WTC11 (cell line): ENCODE measurements at regions not wholly inside any gene's neighbourhood (a gene's known extent, or its start where the extent isn't known, plus 50 kb on each side); places are given as distances from the start of the nearest gene placed in this dataset.

Experiments used
- ATAC-seq: fragments of 200-7000 bp; cut with Tn5 transposase; 2 replicates; pipeline ENCODE4 v1.10.0; 2021; ENCODE audit warnings: mild to moderate bottlenecking, moderate library complexity
- CTCF ChIA-PET: fragments of 300-600 bp; sonication (Branson Sonifier 250); formaldehyde crosslinking; loops from one replicate; lab custom pipeline; 2021; ENCODE audit warnings: antibody characterized with exemption; lab: Charles Lee
- POLR2A ChIA-PET: fragments of 350-600 bp; sonication (Branson Sonifier 250); formaldehyde crosslinking; loops from one replicate; lab custom pipeline; 2021; ENCODE audit warnings: antibody characterized with exemption; lab: Charles Lee
- DNase-seq: peaks from one replicate; pipeline ENCODE4 v3.0.0; 2021; ENCODE audit warnings: low spot score
- H3K27ac Mint-ChIP-seq: 2 replicates; pipeline ENCODE4 v1.8.0; 2021; ENCODE audit warnings: mixed read lengths
- H3K27me3 Mint-ChIP-seq: 2 replicates; pipeline ENCODE4 v1.8.0; 2021; ENCODE audit warnings: low read depth, mild to moderate bottlenecking, moderate library complexity, mixed read lengths
- H3K36me3 Mint-ChIP-seq: 2 replicates; pipeline ENCODE4 v1.8.0; 2021; ENCODE audit warnings: mixed read lengths
- H3K4me1 Mint-ChIP-seq: 2 replicates; pipeline ENCODE4 v1.8.0; 2022; ENCODE audit warnings: mixed read lengths
- H3K4me3 Mint-ChIP-seq: 2 replicates; pipeline ENCODE4 v1.8.0; 2021; ENCODE audit warnings: mild to moderate bottlenecking, moderate library complexity, mixed read lengths
- H3K9me3 Mint-ChIP-seq: 2 replicates; pipeline ENCODE4 v1.8.0; 2021; ENCODE audit warnings: mixed read lengths
- ARID4B ChIP-seq: sonication (generic); formaldehyde crosslinking; IDR thresholded peaks from 2 replicates; pipeline ENCODE4 v1.8.0; 2023; ENCODE audit warnings: missing genetic modification reagents, mild to moderate bottlenecking, borderline replicate concordance
- ATF3 ChIP-seq: sonication (generic); formaldehyde crosslinking; conservative IDR thresholded peaks from 2 replicates; pipeline ENCODE4 v1.8.1; 2022; ENCODE audit warnings: mild to moderate bottlenecking, missing genetic modification reagents
- ATF6 ChIP-seq: sonication (generic); formaldehyde crosslinking; IDR thresholded peaks from 2 replicates; pipeline ENCODE4 v1.8.1; 2023; ENCODE audit warnings: mild to moderate bottlenecking, missing genetic modification reagents
- CDX4 ChIP-seq: fragments of 250-450 bp; sonication (Bioruptor Pico); IDR thresholded peaks from 2 replicates; pipeline ENCODE4 v1.9.0; 2021; ENCODE audit warnings: moderate library complexity, mild to moderate bottlenecking, inconsistent platforms, borderline replicate concordance
- CREM ChIP-seq: sonication (generic); formaldehyde crosslinking; IDR thresholded peaks from 2 replicates; pipeline ENCODE4 v1.8.1; 2022; ENCODE audit warnings: mild to moderate bottlenecking, missing genetic modification reagents, moderate library complexity
- E2F5 ChIP-seq: sonication (generic); formaldehyde crosslinking; IDR thresholded peaks from 2 replicates; pipeline ENCODE4 v1.8.1; 2022; ENCODE audit warnings: mild to moderate bottlenecking, moderate library complexity, missing genetic modification reagents
- ESRRA ChIP-seq: sonication (generic); formaldehyde crosslinking; IDR thresholded peaks from 2 replicates; pipeline ENCODE4 v1.8.1; 2022; ENCODE audit warnings: mild to moderate bottlenecking, missing genetic modification reagents, borderline replicate concordance
- FOXP1 ChIP-seq: sonication (generic); formaldehyde crosslinking; IDR thresholded peaks from 2 replicates; pipeline ENCODE4 v1.8.0; 2022; ENCODE audit warnings: missing genetic modification reagents, mild to moderate bottlenecking, moderate library complexity, borderline replicate concordance
- KAT7 ChIP-seq: sonication (generic); formaldehyde crosslinking; IDR thresholded peaks from 2 replicates; pipeline ENCODE4 v1.8.1; 2023; ENCODE audit warnings: missing genetic modification reagents, mild to moderate bottlenecking, borderline replicate concordance
- NFYB ChIP-seq: sonication (generic); formaldehyde crosslinking; conservative IDR thresholded peaks from 2 replicates; pipeline ENCODE4 v1.8.0; 2022; ENCODE audit warnings: low read depth, missing genetic modification reagents
- NR2C2 ChIP-seq: sonication (generic); formaldehyde crosslinking; IDR thresholded peaks from 2 replicates; pipeline ENCODE4 v1.8.0; 2022; ENCODE audit warnings: mild to moderate bottlenecking, missing genetic modification reagents
- NR3C1 ChIP-seq: sonication (generic); formaldehyde crosslinking; conservative IDR thresholded peaks from 2 replicates; pipeline ENCODE4 v1.8.1; 2023; ENCODE audit warnings: low read depth, mild to moderate bottlenecking, missing genetic modification reagents
- OVOL2 ChIP-seq: fragments of 250-450 bp; sonication (Bioruptor Pico); IDR thresholded peaks from 2 replicates; pipeline ENCODE4 v1.9.0; 2021; ENCODE audit warnings: mild to moderate bottlenecking, borderline replicate concordance
- RELA ChIP-seq: sonication (generic); formaldehyde crosslinking; IDR thresholded peaks from 2 replicates; pipeline ENCODE4 v1.8.1; 2022; ENCODE audit warnings: missing genetic modification reagents, mild to moderate bottlenecking, borderline replicate concordance
- RORB ChIP-seq: fragments of 250-450 bp; sonication (Bioruptor Pico); IDR thresholded peaks from 2 replicates; pipeline ENCODE4 v1.9.0; 2021; ENCODE audit warnings: mild to moderate bottlenecking
- SMAD3 ChIP-seq: sonication (generic); formaldehyde crosslinking; IDR thresholded peaks from 2 replicates; pipeline ENCODE4 v1.8.0; 2022; ENCODE audit warnings: missing genetic modification reagents, mild to moderate bottlenecking, borderline replicate concordance
- SMAD4 ChIP-seq: sonication (generic); formaldehyde crosslinking; IDR thresholded peaks from 2 replicates; pipeline ENCODE4 v1.8.0; 2022; ENCODE audit warnings: mild to moderate bottlenecking, missing genetic modification reagents
- TCF7 ChIP-seq: sonication (generic); formaldehyde crosslinking; IDR thresholded peaks from 2 replicates; pipeline ENCODE4 v1.8.0; 2022; ENCODE audit warnings: mild to moderate bottlenecking, low read depth, missing genetic modification reagents, moderate library complexity
- TP53 ChIP-seq: sonication (generic); formaldehyde crosslinking; IDR thresholded peaks from 2 replicates; pipeline ENCODE4 v1.8.1; 2023; ENCODE audit warnings: mild to moderate bottlenecking, missing genetic modification reagents
- ZNF219 ChIP-seq: sonication (generic); formaldehyde crosslinking; IDR thresholded peaks from 2 replicates; pipeline ENCODE4 v1.8.0; 2023; ENCODE audit warnings: missing genetic modification reagents, mild to moderate bottlenecking, borderline replicate concordance
- ZNF423 ChIP-seq: fragments of 250-450 bp; sonication (Bioruptor Pico); IDR thresholded peaks from 2 replicates; pipeline ENCODE4 v2.1.2; 2022; ENCODE audit warnings: mild to moderate bottlenecking, moderate library complexity
- ZNF425 ChIP-seq: fragments of 250-450 bp; sonication (Bioruptor Pico); conservative IDR thresholded peaks from 2 replicates; pipeline ENCODE4 v1.9.0; 2021; ENCODE audit warnings: mild to moderate bottlenecking

- ChIA-PET CTCF (interaction anchor here (2.0 kb wide), 1 partner anchor 68 kb away, joined by 6 read pairs; no protein-coding TSS in a partner anchor), POLR2A (no interaction called here)
- Mint-ChIP-seq H3K4me3 (no peak overlapping the region), H3K27ac (no peak overlapping the region), H3K27me3 (no peaks in the 10 kb centered on the region; the same call in 1 of the 2 replicates), H3K9me3 (peaks cover 14% of the 10 kb centered on the region), H3K4me1 (peaks cover 28% of the 10 kb centered on the region), H3K36me3 (no peaks in the 10 kb centered on the region)
- ATAC-seq: no peak
- no peak for TF ChIP-seq CDX4
- no peak for TF ChIP-seq ZNF423 (CRISPR knock-in tag)
- TF ChIP-seq E2F5 (CRISPR knock-in tag): no peak
- TF ChIP-seq CREM: no peak
- TF ChIP-seq FOXP1 (CRISPR knock-in tag): no peak
- TF ChIP-seq SMAD4: no peak
- TF ChIP-seq SMAD3 (CRISPR knock-in tag): no peak
- TF ChIP-seq KAT7: no peak
- no peak for TF ChIP-seq ZNF425 (CRISPR knock-in tag)
- no peak for TF ChIP-seq TP53 (CRISPR knock-in tag)
- no peak for TF ChIP-seq TCF7
- TF ChIP-seq ESRRA (CRISPR knock-in tag): no peak
- TF ChIP-seq NR3C1 (CRISPR knock-in tag): no peak
- no peak for TF ChIP-seq NR2C2 (CRISPR knock-in tag)
- TF ChIP-seq ARID4B (CRISPR knock-in tag): no peak
- TF ChIP-seq OVOL2 (CRISPR knock-in tag): no peak
- no peak for DNase-seq
Observed at GRCh38 chr14:53331247-53331646, 178.1 kb upstream of the DDHD1 start.

- no peaks in the 10 kb centered on the region for H3K36me3 Mint-ChIP-seq
- ATAC-seq: no peak
- H3K9me3 Mint-ChIP-seq: peaks cover 6% of the 10 kb centered on the region
- no peak for DNase-seq
- no peak overlapping the region for H3K4me3 Mint-ChIP-seq
- CTCF ChIA-PET: interaction anchor here (2.0 kb wide), 1 partner anchor 69 kb away, joined by 6 read pairs; no protein-coding TSS in a partner anchor
- H3K27me3 Mint-ChIP-seq: no peaks in the 10 kb centered on the region
- H3K4me1 Mint-ChIP-seq: peaks cover 29% of the 10 kb centered on the region
- POLR2A ChIA-PET: no interaction called here
- H3K27ac Mint-ChIP-seq: no peak overlapping the region
- TF ChIP-seq RORB (CRISPR knock-in tag): no peak
- no peak for TF ChIP-seq RELA (CRISPR knock-in tag)
- TF ChIP-seq NFYB (CRISPR knock-in tag): no peak
- no peak for TF ChIP-seq ATF3
- TF ChIP-seq ATF6 (CRISPR knock-in tag): no peak
- no peak for TF ChIP-seq ZNF219 (CRISPR knock-in tag)
Observed at GRCh38 chr14:53330441-53330840, 177.3 kb upstream of the DDHD1 start.
